G401.6 (cell line): ENCODE measurements at regions not wholly inside any gene's neighbourhood (a gene's known extent, or its start where the extent isn't known, plus 50 kb on each side); places are given as distances from the start of the nearest gene placed in this dataset.

ENCODE experiments used
- FAIRE-seq: peaks from 2 replicates; lab custom pipeline; 2012; peaks lifted over from hg19 to GRCh38; lab: Jason Lieb, UNC

DNA sequence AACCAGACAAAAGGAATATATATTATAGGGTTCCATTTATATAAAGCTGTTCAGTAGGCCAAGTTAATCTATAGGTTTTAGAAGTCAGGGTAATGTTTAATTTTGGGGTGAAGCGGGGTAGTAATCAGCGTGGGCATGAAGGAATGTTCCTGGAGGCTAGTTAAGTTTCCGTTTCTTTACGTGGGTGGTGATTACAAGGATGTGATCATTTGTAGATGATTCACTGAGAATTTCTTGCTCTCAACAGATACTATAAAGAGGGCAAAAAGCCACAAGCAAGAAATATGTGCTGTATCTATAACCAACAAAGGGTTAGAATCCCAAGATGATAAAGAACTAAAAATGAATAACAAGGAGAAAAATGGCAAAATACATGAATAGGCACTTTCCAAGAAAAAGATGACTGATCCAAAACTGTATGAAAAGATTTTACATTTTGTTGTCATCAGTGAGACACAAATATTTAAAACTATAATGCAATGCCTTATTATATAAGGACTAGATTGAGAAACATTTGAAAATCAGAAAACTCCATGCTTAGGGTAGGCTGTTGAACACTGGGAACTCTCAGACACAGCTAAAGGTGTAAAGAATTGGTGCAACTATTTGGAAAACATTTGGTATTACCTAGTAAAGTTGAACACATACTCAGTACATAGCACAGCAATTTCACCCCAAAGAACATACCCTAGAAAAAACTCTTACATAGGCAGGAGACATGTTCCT is 224.3 kb upstream of the S1PR3 start:
- FAIRE-seq = no peak

DNA sequence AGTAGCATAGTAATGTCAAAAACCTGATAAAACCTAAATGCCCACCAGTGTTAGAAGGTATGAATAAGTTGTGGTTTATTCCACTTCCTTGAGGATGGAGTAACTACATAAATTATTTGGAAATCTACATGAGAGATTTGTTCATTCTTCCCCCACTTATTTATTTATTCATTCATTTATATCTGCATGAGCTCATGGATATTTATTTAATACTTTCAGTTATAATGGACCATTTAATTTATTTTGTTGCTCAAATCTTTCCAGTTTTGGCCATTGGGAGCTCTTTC is 223.8 kb upstream of the S1PR3 start:
- FAIRE-seq = no peak

DNA sequence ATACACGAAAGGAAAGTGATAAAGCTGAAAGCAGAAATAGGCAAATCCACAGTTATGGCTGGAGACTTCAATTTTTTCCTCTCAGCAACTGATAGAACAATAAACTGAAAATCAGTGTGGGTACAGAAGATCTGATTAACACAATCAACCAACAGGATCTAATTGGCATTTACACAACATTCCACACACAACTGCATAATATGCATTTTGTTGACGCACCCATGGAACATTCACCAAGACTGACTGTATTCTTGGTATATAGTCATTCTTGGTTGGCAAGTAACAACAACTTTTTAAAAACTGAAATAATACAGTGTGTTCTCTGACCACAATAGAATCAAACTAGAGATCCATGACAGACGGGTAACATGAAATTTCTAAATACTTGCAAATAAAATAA is 218.7 kb upstream of the S1PR3 start:
- no peak for FAIRE-seq

DNA sequence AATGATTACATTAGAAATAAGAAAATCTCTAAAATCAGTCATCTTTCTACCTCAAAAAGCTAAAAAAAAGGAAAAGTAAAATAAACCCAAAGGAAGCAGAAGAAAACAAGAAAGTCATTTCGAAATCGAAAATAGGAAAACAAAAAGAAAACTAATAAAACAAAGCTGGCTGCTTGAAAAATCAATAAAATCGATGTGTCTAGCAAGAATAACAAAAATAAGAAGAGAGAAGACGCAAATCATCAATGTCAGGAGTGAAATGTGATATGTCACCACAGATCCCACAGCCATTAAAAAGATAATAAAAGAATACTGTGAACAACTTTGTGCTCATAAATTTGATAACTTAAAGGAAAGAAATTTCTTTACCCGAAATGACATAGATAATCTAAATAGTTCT is 218.1 kb upstream of the S1PR3 start:
- no peak for FAIRE-seq

DNA sequence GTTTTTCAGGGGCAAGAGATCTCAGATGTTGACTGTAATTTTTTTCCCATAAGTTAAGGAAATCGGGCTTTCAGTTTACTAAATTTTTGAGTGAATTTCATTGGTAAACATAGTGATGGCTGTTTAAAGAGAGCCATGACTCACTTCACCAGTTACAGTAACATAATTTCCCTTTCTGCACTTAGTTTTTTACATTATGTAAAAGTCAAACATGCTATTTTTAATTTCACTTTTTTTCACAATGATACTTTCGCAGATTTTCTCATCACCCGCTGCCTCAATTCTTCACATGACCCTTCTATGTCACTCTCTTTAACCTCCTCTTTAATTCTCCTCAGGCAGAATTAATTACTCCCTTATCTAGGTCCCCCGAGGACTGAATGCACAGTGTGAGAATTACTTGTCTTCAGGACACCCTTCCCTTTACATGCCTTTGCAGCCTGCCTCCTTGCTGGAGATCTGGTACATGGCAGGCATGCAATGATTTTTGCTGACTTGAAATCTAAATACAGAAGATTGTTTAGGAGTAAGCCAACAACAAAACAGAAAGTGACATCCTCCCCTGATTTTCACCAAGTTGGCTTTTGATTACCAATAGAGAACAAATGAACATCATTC is 217.5 kb upstream of the S1PR3 start:
- no peak for FAIRE-seq

DNA sequence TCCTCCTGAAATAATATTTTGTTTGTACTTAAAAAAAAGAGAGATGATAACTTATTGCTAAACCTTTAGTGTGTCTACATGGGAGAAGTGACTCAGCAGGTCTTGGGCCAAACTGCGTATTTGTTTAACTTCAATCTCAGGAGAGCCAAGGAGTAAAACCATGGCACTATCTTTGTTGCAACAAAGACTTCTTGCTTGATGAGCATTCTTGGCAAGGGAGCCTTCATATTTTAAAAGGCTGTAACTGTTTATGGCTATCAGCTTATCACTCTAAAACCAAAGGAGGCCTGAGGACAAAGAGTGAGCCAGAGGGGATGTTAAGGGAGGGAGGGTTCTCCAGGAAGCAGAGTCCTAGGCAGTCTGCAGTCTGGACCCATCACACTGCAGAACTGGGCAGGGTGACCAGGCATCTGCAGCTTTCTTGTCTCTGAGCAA is 216.2 kb upstream of the S1PR3 start:
- FAIRE-seq = no peak

DNA sequence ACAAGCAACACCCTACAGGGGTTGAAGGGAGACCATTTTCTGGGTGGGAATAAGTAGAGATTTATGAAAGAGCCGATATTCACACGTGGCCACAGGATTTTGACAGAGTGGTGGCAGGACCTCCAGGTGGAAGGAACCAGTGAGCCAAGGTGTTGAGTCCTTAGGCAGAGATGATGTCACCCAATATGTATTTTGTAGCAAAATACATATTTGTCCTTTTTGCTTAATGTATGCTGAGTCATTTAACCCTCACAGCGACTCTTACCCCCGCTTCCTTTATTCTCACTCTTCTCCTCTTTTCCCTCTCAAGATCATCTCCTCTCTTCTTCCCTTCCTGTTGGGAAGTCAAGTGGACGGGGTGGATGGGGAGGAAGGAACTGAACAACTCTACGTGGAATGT is 215.7 kb upstream of the S1PR3 start:
- FAIRE-seq = no peak

DNA sequence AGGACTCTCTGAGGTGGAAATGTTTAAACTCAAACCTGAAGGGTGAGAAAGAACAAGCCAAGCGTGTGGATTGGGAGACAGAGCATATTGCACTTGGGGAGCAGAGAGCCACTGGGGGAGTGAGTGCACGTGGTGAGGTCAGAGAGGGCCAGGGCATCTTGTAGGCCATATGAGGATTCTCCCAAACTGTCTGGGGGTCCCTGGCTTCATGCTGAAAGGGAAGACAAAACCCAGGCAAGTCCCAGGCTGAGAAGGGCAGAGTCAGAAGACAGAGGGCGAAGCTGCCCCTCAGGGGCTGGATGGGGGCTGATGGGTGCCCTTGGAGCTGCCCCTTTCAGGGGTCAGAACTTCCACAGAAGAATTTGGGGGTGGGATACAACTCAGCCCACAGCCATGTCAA is 215.3 kb upstream of the S1PR3 start:
- FAIRE-seq = no peak

DNA sequence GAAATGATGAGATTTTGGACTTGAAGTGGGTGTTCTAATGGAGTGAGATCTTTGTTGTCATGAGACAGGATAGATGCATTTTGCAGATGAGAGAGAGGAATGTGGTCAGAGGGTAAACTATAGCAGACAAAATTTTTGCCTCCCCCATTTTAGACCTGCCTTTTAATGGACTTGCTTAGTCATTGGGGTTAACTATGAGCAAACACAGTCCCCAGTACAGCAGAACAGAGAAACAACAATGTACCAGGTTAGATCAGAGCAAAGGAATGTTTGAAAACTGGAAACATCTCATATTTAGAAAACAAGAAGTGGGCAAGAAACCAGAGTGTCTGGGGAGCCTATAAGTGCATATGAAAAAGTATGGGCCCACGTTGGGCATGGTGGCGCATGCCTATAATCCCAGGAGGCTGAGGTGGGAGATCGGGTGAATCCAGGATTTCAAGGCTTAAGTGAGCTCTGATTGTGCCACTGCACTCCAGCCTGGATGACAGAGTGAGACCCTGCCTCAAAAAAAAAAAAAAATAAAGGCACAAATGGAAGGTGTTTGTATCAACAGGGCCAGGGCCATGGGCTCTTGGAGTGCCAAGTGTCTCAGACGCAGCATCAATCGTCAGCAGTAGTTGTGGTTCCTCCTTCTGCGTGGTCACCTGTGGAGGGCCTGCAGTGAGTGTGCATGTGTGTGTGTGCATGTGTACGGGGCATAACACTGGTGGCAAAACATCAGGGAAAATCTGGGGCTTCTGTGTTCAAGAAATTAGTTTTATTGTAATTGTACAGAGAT is 214.4 kb upstream of the S1PR3 start:
- no peak for FAIRE-seq

DNA sequence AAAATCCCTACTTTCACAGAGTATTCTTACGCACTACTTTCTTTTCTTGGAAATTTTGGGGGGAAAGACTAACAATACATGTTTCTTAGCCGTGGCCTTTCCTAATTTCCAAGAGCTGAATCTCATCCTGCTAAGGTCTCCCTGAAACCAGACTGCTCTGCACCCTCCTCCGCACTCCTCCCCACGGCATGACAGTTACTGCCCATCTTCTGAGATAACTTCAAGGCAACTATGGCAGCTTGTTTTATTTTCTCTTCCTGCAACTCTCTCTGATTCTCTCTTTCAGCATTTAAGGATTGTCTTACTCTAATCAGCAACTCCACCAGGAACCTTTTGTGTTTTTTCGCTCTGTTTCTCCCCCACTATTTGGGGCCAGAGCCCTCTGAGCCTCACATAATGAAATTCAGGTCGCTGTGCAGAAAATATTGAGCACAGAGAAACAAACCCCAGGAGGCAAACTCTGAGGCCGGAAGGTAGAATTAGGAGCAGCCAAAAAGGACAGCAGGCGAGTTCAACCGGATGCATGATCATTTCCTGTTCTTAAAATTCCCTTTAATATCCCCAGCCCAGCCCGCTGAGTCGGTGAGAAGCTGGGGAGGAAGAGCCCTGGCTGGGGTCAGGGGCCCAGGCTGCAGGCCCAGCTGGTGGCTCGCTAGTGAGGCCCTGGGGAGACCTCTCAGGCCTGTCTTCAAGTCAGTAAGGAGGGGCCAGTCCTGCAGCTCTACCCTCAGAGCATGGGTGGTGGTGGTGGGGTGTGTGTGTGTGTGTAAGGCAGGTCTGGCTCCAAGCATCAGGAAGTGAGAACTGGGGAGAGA is 213.6 kb upstream of the S1PR3 start:
- FAIRE-seq = no peak

DNA sequence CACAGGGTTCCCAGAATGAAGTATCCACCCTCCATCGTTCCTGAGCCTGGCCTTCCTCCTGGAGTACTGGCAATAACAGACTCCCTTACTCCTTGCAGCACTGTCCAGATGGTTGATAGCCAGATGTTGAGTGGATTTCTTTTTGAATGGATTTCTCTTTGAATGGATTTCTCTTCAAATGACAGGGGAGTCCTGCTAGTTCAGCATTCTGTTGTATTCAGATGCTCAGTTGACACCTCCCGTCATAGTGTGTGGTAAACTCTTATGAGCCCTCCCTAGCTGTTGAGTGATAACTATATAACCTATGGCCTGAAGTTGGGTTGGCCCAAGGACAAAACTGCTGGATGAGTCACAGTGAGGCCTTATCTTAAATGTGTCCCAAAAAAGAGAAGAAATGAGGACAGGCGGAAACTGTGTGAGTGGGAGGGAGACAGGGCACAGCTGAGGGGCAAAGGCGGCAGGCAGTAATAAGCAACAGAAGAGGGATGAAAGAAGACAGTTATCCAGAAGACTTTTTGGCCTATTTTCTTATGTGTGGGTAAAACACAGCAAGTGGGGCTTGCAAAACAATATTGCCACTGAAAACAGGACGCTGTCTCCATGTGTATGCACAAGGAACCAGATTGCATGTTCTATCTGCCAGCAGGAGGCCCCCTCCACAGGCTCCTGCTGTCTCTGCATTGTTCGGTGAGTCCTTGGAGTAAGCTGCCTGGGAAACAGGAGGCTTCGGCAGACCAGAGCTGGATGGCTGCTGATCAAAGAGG is 209.5 kb upstream of the S1PR3 start:
- FAIRE-seq = no peak

DNA sequence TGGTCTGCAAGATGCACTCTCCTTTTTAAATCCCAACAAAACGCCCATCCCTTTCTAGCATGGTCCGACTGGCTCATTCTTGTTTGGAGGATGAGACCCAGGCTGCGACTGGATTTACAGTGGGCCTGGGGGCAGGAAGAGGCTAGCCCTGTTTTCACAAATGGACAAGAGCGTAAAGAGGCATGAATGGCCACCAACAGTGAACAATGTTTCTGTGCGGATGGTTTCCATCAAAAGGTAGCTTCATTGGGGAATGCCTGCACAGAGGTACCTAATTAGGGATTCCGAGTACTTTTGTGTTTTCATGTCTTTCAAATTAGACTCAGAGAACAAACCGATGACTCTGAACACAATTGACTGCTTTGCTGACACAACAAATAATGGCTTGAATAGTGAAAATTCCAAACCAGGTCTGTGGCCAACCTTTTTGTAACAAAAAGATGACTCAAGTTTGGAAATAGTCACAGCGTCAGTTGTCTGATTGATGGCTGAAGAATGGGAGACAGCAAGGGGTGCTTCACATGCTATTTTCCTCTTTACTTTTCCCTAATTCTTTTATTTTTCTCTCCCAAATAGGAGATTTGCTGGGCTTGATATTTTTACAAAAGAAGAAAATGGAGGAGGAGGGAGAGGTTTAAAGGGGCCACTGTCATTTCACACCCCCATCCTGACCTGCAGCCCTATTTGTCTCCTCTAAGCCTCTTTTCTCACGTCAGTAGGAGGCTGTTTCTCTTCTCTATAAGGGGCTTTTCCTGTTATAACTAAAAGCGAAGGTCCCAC is 208.1 kb upstream of the S1PR3 start:
- no peak for FAIRE-seq

DNA sequence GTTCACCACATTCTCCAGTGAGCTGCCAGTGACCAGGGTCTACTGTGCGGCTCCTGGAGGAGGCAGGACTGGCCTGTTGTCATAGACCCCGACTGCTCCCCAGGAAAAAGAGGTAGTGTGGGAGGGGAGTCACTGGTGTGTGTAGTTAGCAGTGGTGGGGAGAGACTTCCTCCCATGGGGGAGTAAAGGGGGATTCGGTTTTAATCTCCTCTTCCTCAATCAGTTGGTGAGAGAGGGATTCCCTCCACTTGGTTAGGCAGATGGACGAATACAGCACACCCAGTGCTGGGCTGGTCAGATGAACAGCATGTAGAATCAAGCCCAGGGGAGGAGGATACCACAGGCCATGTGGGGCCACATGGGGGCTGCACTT is 207.6 kb upstream of the S1PR3 start:
- no peak for FAIRE-seq

DNA sequence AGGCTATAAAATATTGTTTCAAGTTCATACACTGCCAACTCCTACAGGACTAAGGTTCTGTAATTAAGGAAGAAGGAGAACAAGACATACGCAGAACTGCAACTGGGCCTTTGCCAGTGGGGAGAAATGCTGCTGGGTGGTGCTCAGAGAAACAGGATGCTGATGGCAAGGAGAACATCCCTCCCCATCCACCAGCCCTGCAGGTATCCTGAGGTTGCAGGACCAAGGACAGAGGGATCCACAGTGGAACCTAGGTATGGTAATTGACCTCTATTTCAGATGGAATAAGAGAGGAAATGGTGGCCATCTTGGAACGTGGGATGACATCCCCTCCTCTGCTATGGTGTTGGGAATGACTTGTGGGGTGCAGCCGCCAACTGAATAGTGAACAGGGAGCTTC is 206.3 kb upstream of the S1PR3 start:
- no peak for FAIRE-seq

DNA sequence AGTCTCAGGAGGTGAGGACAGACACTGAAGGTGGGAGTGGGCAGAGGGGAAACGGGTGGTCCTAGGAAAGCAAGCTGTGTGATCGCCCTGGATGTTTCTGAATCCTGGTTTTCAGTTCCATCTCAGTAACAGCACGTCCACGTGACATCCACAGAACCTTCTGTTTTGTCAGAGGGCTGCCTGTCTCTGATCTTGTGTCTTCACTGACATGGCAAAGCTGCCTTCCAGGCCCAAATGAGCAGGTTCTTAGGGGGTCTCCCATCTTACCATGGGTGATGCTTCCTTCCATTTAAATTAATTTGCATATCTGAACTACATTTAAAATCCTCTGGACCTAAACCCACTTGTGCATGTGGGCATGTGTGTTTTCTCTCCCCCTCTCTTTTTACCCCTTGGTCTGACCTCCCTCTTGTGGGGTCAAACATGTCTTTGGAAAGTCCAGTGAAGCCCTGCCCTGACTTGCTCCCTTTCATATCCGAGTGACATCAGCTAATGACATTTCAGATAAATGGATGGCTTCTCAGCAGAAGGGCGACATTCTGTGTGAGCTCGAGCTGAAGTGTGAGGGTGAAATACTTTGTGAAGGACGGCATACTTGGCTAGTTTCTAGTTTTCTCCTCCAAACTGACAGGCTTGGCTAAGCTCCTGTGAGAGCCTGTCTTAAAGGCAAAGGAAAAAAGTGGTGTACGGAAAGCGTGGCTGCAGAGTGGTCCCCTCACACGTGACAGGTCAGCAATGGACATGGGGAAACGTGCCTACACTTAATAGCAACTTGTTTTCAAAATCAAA is 204.8 kb upstream of the S1PR3 start:
- no peak for FAIRE-seq

DNA sequence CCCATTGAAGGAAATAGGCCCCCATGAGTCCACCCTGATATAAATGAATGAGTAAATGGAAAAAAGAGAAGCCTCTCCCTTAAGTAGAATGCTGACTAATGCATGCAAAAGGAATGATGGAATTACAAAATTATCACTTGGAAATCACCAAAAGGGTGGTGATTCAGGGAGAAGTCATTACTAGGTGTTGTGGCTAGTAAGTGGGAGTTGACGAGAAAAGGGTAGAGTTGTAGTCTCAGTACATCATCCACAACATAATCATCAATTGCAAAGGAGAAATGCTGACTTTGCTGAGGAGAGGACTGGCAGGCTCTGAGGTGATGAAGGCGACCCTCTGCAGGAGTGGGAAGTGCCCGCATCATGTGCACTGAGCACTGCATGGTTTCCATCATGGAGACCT is 201.5 kb upstream of the S1PR3 start:
- no peak for FAIRE-seq

DNA sequence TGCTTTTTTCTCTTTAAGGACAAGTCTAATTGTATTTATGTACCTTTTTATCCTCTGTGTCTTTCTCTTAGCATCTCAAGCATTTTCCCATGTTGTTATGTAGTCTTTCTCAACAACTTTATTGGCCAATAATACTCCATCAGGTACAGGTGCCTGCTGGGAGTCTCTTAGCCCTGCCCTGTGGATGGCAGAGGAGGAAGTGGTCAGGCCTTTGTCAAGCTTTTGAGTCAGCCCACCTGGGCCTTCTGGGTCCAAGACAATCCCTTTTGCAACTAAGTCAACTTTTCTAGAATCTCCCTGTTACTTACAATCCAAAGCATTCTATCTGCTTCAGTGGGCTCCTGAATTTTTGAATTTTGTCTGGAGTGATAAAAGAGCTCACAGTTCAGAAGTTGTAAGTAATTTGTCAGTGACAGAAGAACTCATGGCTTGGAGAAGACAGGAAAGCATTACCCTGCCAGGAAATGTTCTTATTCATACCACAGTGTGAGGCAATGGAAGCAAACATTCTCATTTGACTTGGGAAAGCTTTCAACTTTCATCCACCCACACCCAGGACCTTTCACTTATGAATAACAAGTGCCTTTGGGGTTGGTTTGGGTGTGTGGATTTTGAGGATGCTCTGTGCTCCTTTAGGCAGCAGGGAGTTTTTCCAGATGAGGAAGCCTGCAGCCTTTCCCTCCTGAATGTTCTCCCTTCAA is 200.0 kb upstream of the S1PR3 start:
- no peak for FAIRE-seq

DNA sequence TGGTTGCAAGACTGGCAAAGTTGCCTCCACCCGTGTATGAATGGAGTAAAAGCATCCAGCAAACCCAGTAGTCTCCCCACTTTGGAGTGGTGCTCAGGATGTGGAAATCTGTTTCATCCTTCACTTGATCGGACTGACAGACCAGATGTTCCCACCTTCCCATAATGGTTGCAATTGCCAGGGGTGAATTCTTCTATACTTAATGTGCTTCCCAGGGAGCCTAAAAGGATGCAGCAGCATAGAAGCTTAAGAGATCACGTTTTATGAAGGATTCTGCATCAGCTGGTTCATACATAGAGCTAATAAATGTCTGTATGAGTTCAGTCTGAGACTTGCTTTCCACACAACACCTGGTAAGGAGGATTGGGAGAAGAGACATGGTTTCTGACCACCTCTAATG is 198.8 kb upstream of the S1PR3 start:
- no peak for FAIRE-seq

DNA sequence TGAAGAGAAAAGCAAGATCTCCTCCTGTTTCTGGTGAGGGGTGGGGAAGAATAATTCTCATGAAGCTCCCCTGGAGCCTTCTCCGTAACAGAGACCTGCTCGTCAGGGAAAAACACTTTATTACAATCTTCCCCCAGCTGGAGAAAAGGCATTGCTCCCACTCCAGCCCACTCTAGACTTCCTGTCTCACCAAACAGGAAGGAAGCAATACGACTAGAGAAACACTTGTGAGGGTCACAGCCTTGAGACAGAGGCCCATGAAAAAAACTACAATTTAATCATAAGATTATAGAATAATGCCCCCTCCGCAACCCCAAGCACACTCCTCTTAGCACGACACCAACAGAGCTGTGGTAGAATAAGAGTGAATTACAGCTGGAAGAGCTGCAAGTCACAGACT is 197.2 kb upstream of the S1PR3 start:
- FAIRE-seq = no peak

DNA sequence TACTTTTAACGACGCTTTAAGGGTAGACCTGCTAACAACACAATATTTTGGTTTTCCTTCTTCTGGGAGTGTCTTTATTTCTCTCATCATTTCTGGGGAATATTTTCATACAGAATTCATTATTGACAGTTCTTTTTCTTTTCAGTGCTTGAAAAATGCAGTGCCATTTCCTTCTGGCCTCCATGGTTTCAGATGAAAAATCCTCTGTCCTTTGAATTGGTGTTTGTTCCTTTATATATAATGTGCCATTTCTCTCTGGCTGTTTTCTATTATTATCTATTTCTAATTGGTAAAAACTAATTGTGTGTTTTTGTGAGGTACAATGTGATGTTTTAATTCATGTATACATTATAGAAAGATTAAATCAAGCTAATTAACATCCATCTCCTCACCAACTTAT is 194.3 kb upstream of the S1PR3 start:
- no peak for FAIRE-seq
